ENCODE measurements at regions not wholly inside any gene's neighbourhood (a gene's known extent, or its start where the extent isn't known, plus 50 kb on each side); places are given as distances from the start of the nearest gene placed in this dataset.
"Not testable (repeated sequence)": the region's sequence is repeated elsewhere in the genome, so short reads cannot be mapped to it uniquely, and the experiment has no call there.

- H3K36me3 ChIP-seq (replicated peaks), result no peaks in the 10 kb centered on the region
- no peak overlapping the region for H3K27ac ChIP-seq
- in situ Hi-C loops (cut with HindIII; ENCODE audit: low pct_ligation_motif_present, low sequenced_read_pairs), result no loop called here
- TF ChIP-seq, protein P1, sequence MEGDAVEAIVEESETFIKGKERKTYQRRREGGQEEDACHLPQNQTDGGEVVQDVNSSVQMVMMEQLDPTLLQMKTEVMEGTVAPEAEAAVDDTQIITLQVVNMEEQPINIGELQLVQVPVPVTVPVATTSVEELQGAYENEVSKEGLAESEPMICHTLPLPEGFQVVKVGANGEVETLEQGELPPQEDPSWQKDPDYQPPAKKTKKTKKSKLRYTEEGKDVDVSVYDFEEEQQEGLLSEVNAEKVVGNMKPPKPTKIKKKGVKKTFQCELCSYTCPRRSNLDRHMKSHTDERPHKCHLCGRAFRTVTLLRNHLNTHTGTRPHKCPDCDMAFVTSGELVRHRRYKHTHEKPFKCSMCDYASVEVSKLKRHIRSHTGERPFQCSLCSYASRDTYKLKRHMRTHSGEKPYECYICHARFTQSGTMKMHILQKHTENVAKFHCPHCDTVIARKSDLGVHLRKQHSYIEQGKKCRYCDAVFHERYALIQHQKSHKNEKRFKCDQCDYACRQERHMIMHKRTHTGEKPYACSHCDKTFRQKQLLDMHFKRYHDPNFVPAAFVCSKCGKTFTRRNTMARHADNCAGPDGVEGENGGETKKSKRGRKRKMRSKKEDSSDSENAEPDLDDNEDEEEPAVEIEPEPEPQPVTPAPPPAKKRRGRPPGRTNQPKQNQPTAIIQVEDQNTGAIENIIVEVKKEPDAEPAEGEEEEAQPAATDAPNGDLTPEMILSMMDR (IDR thresholded peaks at IDR 0.05; ENCODE audit: low read depth, low read length, missing control alignments), result peak; percentile 99
- peak; percentile 47 for DNase-seq
- no peaks in the 10 kb centered on the region for H3K27me3 ChIP-seq (replicated peaks)
- H3K4me3 ChIP-seq (ENCODE audit: low read depth, low read length), result no peak overlapping the region
Observed at GRCh38 chr10:28393956-28394568, 91.2 kb upstream of the MPP7 start.

- H3K36me3 ChIP-seq (replicated peaks), result no peaks in the 10 kb centered on the region
- H3K27ac ChIP-seq, result no peak overlapping the region
- no peak overlapping the region for H3K4me3 ChIP-seq (ENCODE audit: low read depth, low read length)
- in situ Hi-C loops (cut with HindIII; ENCODE audit: low pct_ligation_motif_present, low sequenced_read_pairs), result no loop called here
- TF ChIP-seq, protein P1 (IDR thresholded peaks at IDR 0.05; ENCODE audit: low read depth, low read length, missing control alignments), result no peak
- no peaks in the 10 kb centered on the region for H3K27me3 ChIP-seq (replicated peaks)
- no peak for DNase-seq
Observed at GRCh38 chr10:28396331-28396730, 93.5 kb upstream of the MPP7 start.

- in situ Hi-C loops (cut with HindIII; ENCODE audit: low pct_ligation_motif_present, low sequenced_read_pairs), result no loop called here
- Histone ChIP-seq H3K4me3 (ENCODE audit: low read depth, low read length) (no peak overlapping the region), H3K27ac (no peak overlapping the region), H3K36me3 (replicated peaks) (no peaks in the 10 kb centered on the region), H3K27me3 (replicated peaks) (no peaks in the 10 kb centered on the region)
- no peak for DNase-seq
- TF ChIP-seq, protein P1 (IDR thresholded peaks at IDR 0.05; ENCODE audit: low read depth, low read length, missing control alignments), result no peak
Observed at GRCh38 chr10:28397229-28397628, 94.4 kb upstream of the MPP7 start.

- no peak for DNase-seq
- Histone ChIP-seq H3K27me3 (replicated peaks) (no peaks in the 10 kb centered on the region), H3K36me3 (replicated peaks) (no peaks in the 10 kb centered on the region), H3K27ac (no peak overlapping the region), H3K4me3 (ENCODE audit: low read depth, low read length) (no peak overlapping the region)
- in situ Hi-C loops (cut with HindIII; ENCODE audit: low pct_ligation_motif_present, low sequenced_read_pairs), result no loop called here
- TF ChIP-seq, protein P1 (IDR thresholded peaks at IDR 0.05; ENCODE audit: low read depth, low read length, missing control alignments), result no peak
Observed at GRCh38 chr10:28400176-28400575, 97.3 kb upstream of the MPP7 start.

- DNase-seq, result no peak
- TF ChIP-seq, protein P1 (IDR thresholded peaks at IDR 0.05; ENCODE audit: low read depth, low read length, missing control alignments), result no peak
Observed at GRCh38 chr10:28400681-28401080, 97.8 kb upstream of the MPP7 start.

DNA sequence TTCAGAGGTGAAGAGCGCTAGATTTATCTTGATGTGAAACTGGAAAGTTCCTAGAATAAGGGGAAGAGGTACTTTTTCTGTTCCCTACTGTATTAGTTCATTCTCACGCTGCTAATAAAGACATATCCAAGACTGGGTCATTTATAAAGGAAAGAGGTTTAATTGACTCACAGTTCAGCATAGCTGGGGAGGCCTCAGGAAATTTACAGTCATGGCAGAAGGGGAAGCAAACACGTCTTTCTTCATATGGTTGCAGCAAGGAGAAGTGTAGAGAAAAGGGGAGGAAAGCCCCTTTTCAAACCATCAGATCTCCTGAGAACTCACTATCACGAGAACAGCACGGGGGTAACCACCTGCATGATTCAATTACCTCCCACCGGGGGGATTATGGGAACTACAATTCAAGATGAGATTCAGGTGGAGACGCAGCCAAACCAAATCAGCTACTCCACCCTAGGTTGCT is 99.8 kb upstream of the MPP7 start:
- DNase-seq; H3K36me3 ChIP-seq (replicated peaks); in situ Hi-C loops (cut with HindIII; ENCODE audit: low pct_ligation_motif_present, low sequenced_read_pairs); H3K27ac ChIP-seq; H3K27me3 ChIP-seq (replicated peaks); H3K4me3 ChIP-seq (ENCODE audit: low read depth, low read length): not testable (repeated sequence)

More at GRCh38 chr10:28400681-28401080, 97.8 kb upstream of the MPP7 start:
- Histone ChIP-seq H3K4me3 (ENCODE audit: low read depth, low read length) (no peak overlapping the region), H3K27me3 (replicated peaks) (no peaks in the 10 kb centered on the region), H3K27ac (no peak overlapping the region), H3K36me3 (replicated peaks) (no peaks in the 10 kb centered on the region)
- in situ Hi-C loops (cut with HindIII; ENCODE audit: low pct_ligation_motif_present, low sequenced_read_pairs), result no loop called here

Data from brain microvascular endothelial cell (primary cell).